Spinal cord (tissue), 9 donors: ENCODE measurements at regions not wholly inside any gene's neighbourhood (a gene's known extent, or its start where the extent isn't known, plus 50 kb on each side); places are given as distances from the start of the nearest gene placed in this dataset.
A peak's percentile ranks its signal among the peaks of the same experiment; 100 is the strongest.

Experiments used
- DNase-seq, 6 donors: peaks; one replicate each; pipeline versions ENCODE4 v3.0.0 to v3.0.0-alpha.2; 2013 to 2015; ENCODE audit warnings: low spot score in 6 of 6, low read depth in 4 of 6
- H3K27ac ChIP-seq: one replicate; pipeline ENCODE4 v1.5.1; 2013; ENCODE audit warnings: low read depth, low read length, control low read depth
- H3K27me3 ChIP-seq: one replicate; pipeline ENCODE4 v1.6.1; 2013; ENCODE audit warnings: low read length; ENCODE audit not compliant: control insufficient read depth, insufficient read depth
- H3K36me3 ChIP-seq: one replicate; pipeline ENCODE4 v1.6.1; 2013; ENCODE audit warnings: low read length; ENCODE audit not compliant: control insufficient read depth, insufficient read depth
- H3K4me1 ChIP-seq: one replicate; pipeline ENCODE4 v1.6.1; 2013; ENCODE audit warnings: low read length; ENCODE audit not compliant: control insufficient read depth, insufficient read depth
- H3K4me3 ChIP-seq: one replicate; pipeline ENCODE4 v1.5.1; 2013; ENCODE audit warnings: low read depth, low read length, control low read depth
- H3K9me3 ChIP-seq: one replicate; pipeline ENCODE4 v1.6.1; 2013; ENCODE audit warnings: low read length; ENCODE audit not compliant: control insufficient read depth, insufficient read depth
- WGBS: methylation state at CpG from one replicate; pipeline ENCODE4 v1.1.5; 2013; ENCODE audit warnings: missing lambda C conversion rate; ENCODE audit not compliant: insufficient coverage; 5-methylcytosine and 5-hydroxymethylcytosine counted together
- donor health status: healthy.

DNA sequence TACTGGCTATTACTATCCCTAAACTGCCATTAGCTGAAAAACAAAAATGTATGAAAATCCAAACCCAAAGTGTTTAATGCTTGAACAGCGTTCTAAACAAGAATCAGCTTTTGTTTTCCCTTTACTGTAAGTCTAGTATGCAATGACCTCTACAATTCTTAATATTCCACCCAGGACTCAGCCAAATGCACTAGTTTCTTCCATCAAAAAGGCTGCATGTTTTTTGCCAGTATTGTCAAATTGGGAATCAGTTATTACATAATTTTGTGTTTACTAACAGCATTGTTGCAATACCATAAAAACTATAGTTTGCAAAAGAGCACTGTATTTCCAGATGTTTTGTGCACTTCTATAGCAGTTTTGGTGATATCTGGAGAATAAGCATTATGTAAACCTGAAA lies 634.5 kb downstream of the LTN1 start:
- H3K27ac ChIP-seq, result no peak overlapping the region
- WGBS, result no CpG with 5 or more reads among the region's 1 CpG
- H3K4me1 ChIP-seq, result no peaks in the 10 kb centered on the region
- DNase-seq, result no peak
- H3K9me3 ChIP-seq, result no peaks in the 10 kb centered on the region
- no peaks in the 10 kb centered on the region for H3K36me3 ChIP-seq
- H3K27me3 ChIP-seq, result no peaks in the 10 kb centered on the region
- H3K4me3 ChIP-seq, result no peak overlapping the region

DNA sequence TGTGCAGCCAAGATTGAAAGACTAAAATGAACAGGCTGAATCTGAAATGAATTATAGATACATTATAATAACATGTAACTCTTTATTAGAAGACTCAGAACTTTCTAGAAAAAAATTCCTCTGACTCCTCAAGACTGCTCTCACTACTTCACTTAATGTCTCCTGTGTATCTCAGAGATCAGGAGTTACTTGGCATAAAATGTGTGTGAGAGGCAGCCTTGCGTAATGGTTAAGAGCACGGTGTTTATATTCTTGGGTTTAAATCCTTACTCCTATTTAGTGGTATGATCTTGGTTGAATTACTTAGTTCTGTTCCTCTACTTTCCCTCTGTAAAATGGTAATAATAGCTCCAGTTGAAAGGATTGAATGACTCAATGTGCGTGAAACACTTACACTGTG lies 634.9 kb downstream of the LTN1 start:
- H3K9me3 ChIP-seq, result no peaks in the 10 kb centered on the region
- H3K4me3 ChIP-seq, result no peak overlapping the region
- no CpG with 5 or more reads among the region's 3 CpGs for WGBS
- no peaks in the 10 kb centered on the region for H3K4me1 ChIP-seq
- no peak for DNase-seq
- no peak overlapping the region for H3K27ac ChIP-seq
- H3K36me3 ChIP-seq, result no peaks in the 10 kb centered on the region
- no peaks in the 10 kb centered on the region for H3K27me3 ChIP-seq

DNA sequence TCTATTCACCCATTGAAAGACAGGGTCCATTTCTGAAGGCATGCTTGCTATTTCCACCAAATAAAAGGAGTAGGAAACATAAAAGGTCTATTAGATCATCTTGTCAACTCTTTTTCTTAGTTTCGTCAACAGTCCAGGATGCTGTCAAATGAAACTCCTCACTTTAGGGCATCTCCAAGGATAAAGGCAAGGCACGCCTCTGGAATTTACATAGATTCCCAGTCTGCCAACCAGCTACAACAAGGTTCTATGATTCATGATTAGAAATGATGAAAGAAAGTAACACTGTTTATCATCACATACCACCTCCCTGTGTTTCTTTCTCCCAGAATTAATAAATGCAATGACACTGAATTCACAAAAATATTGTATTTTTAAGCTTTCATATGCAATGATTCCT lies 636.3 kb downstream of the LTN1 start:
- no peaks in the 10 kb centered on the region for H3K9me3 ChIP-seq
- no peaks in the 10 kb centered on the region for H3K36me3 ChIP-seq
- H3K27me3 ChIP-seq, result no peaks in the 10 kb centered on the region
- H3K4me1 ChIP-seq, result no peaks in the 10 kb centered on the region
- no peak overlapping the region for H3K27ac ChIP-seq
- DNase-seq, result peak in 1 of 6 donors; percentile 31
- 57% methylated on average over 1 of the region's 2 CpGs for WGBS
- no peak overlapping the region for H3K4me3 ChIP-seq

DNA sequence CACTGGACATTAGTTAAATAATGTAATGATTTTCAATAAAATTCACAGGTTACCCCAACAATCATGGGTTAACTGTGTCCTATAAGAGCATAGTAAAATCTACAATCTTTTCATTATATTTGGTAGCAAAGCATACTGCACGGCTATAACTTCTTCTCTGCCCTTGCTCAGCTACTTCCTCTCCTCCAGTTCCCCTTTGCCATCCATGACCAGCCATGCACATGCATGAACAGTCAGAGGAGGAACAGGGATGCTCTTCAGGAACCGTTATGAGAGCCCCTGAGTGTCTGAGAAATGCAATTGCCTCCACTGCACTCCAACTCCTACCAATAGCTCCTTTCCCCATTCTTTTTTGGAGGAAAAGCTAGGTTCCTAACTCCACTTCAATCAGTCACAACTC lies 646.7 kb downstream of the LTN1 start:
- Histone ChIP-seq H3K27ac (no peak overlapping the region), H3K4me1 (no peaks in the 10 kb centered on the region), H3K4me3 (no peak overlapping the region), H3K9me3 (no peaks in the 10 kb centered on the region), H3K36me3 (no peaks in the 10 kb centered on the region), H3K27me3 (no peaks in the 10 kb centered on the region)
- 86% methylated on average over 1 of the region's 2 CpGs for WGBS
- DNase-seq, result no peak

DNA sequence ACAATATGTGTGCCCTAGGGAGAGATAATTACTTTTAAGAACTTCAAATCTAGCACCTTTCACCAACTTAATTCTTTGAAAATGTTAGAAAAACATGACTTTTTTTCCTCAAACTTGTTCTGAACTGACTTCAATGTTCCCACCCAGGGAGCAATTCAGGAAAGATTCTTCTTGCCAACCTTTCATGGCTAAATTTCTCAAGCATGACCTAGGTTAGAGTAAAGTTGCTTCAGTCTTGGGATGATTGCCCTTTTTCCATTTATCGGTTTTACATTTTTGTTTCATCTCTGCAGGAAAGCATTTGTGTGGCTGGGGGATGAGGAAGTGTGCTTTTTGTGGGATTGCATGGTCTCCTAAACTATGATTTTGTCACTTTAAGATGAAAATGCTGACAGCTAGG lies 647.7 kb downstream of the LTN1 start:
- H3K27ac ChIP-seq, result no peak overlapping the region

DNA sequence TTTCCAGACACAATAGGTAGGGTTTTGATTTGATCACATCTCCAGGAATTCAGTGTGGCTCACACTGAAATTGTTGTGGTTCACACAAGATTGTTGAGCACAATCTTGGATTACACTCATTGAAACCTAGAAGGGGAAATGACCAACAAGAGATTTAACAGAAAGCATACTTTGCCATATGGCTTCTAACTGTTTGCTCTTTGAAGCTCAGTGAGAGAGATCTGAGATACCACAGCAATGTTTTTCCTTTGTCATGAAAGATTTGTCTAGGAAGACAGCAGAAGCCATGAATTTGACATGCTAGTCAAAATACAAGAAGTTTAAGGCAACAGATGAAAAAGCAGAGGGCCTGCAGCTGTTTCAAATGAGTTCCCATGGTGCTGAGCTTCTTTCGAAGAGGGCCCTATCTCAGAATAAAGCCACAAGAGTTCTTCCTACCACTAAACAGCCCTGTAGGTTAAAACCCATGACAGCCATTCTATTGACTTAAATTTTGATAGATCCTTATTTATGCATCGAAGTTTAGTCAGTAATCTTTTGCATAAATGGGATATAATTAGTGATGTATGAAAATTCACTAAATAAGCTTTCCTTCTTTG lies 650.4 kb downstream of the LTN1 start:
- WGBS, result 100% methylated on average over 1 of the region's 2 CpGs
- Histone ChIP-seq H3K36me3 (no peaks in the 10 kb centered on the region), H3K9me3 (no peaks in the 10 kb centered on the region), H3K4me1 (no peaks in the 10 kb centered on the region), H3K27me3 (no peaks in the 10 kb centered on the region), H3K27ac (no peak overlapping the region), H3K4me3 (no peak overlapping the region)
- DNase-seq, result no peak

More for the DNA sequence above, 647.7 kb downstream of the LTN1 start:
- H3K36me3 ChIP-seq, result no peaks in the 10 kb centered on the region
- no peak overlapping the region for H3K4me3 ChIP-seq
- no peaks in the 10 kb centered on the region for H3K27me3 ChIP-seq
- no peaks in the 10 kb centered on the region for H3K4me1 ChIP-seq
- WGBS, result no CpG with 5 or more reads among the region's 1 CpG
- DNase-seq, result no peak
- H3K9me3 ChIP-seq, result no peaks in the 10 kb centered on the region

DNA sequence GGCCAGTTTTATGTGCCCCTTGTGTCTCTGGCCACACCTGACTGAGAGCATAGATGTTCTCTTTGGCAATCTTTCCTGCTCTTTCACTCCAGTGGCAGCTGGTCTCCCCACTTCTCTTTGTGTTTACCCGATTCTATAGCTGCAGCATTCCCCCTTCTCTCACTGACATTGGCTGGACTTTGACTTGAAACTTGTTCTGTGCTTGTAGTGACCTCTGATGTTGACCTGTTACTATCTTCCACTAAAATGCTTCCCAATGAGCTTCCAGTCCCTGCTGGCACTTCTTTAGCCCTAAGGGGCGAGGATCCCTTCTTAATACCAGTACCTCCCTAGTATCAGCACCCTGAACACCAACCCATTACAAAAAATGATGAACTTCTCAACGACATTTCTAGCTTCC lies 653.3 kb downstream of the LTN1 start:
- no peak for DNase-seq
- WGBS, result 91% methylated on average over 3 of the region's 3 CpGs
- Histone ChIP-seq H3K36me3 (no peaks in the 10 kb centered on the region), H3K4me3 (no peak overlapping the region), H3K27ac (no peak overlapping the region), H3K4me1 (no peaks in the 10 kb centered on the region), H3K27me3 (no peaks in the 10 kb centered on the region), H3K9me3 (no peaks in the 10 kb centered on the region)

DNA sequence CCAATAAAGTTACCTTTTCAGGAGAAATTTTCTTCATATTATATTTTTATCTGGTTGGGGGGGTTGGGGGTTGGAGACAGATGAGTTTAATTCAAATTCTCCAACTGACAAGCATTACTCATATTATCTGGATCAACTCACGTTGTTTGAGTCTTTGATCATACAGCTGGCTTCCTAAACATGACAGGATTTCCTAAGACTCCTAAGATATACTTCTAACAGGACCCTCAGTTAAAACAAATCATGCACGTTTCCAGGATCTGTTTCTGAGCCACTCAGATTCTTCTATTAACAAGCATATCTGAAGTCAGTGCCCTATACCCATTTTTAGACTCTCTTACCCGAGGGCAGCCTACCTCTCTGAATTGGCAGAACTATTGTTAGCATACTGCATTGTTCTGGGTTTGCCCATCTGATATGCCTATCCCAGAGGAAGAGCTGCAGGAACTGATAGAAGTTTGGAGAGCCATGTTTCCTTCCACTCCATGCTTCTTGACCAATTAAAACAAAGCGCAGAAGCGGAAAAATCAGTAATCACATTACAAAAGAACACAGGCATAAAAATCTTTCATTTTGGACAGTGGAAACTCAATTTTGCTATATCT lies 653.9 kb downstream of the LTN1 start:
- no peak overlapping the region for H3K27ac ChIP-seq
- H3K9me3 ChIP-seq, result no peaks in the 10 kb centered on the region
- no peaks in the 10 kb centered on the region for H3K36me3 ChIP-seq
- DNase-seq, result no peak
- H3K27me3 ChIP-seq, result no peaks in the 10 kb centered on the region
- 78% methylated on average over 3 of the region's 5 CpGs for WGBS
- H3K4me3 ChIP-seq, result no peak overlapping the region
- H3K4me1 ChIP-seq, result no peaks in the 10 kb centered on the region

DNA sequence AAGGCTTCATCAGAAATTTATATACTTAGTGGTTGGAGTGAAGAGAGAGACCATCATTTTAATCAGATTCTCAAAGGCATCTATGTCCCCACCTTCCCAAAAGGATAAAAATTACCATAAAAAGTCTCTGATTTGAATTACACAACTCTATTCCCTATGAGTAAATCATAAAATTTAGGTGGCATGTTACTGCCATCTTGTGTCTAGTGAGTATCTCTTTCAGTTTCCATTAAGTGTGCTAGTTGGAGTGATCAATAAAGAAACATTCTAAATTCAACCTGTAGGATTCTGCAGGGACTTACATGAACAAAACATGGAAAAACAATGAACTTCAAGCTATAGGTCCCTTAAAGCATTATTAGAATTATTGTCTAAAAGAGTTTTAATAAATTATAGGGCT lies 655.4 kb downstream of the LTN1 start:
- Histone ChIP-seq H3K4me3 (no peak overlapping the region), H3K36me3 (no peaks in the 10 kb centered on the region), H3K27me3 (no peaks in the 10 kb centered on the region), H3K9me3 (no peaks in the 10 kb centered on the region), H3K27ac (no peak overlapping the region), H3K4me1 (no peaks in the 10 kb centered on the region)
- DNase-seq, result peak in 2 of 6 donors; percentile 60 to 67

DNA sequence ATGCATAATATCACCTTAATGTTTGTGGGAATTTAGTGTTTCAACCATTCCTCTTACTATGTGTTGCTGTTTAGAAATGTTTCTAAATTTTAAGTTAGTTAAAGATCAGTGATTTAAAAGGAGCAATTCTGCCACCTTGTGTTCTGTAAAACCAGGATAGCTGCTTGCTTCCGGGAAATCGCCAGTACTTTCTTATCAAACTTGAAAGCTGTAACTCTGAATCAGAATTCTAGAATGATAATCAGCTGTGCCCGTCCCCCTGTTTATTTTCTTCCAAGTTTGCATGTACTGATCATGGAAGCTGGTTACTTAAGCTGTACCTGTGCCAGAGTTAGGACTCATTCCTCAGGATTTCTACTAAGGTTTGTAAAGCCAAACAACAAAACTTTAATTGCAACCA lies 656.4 kb downstream of the LTN1 start:
- H3K27me3 ChIP-seq, result no peaks in the 10 kb centered on the region
- H3K4me3 ChIP-seq, result no peak overlapping the region
- no peak overlapping the region for H3K27ac ChIP-seq
- no peaks in the 10 kb centered on the region for H3K9me3 ChIP-seq
- 0% methylated on average over 1 of the region's 3 CpGs for WGBS
- peak in 5 of 6 donors; percentile 26 to 79 (median 31) for DNase-seq
- no peaks in the 10 kb centered on the region for H3K36me3 ChIP-seq
- H3K4me1 ChIP-seq, result no peaks in the 10 kb centered on the region
